BLaER1 (cell line): ENCODE measurements at regions not wholly inside any gene's neighbourhood (a gene's known extent, or its start where the extent isn't known, plus 50 kb on each side); places are given as distances from the start of the nearest gene placed in this dataset.

Experiments used
- H3K27ac ChIP-seq: shearing (Covaris generic); formaldehyde crosslinking; 2 replicates; pipeline ENCODE4 v1.8.1; 2022
- H3K27me3 ChIP-seq: shearing (Covaris generic); formaldehyde crosslinking; 2 replicates; pipeline ENCODE4 v1.8.1; 2022
- H3K36me3 ChIP-seq: shearing (Covaris generic); formaldehyde crosslinking; 2 replicates; pipeline ENCODE4 v1.8.1; 2022
- H3K4me1 ChIP-seq: shearing (Covaris generic); formaldehyde crosslinking; 2 replicates; pipeline ENCODE4 v1.8.1; 2022
- H3K4me2 ChIP-seq: shearing (Covaris generic); formaldehyde crosslinking; 2 replicates; pipeline ENCODE4 v1.8.1; 2022
- H3K4me3 ChIP-seq: shearing (Covaris generic); formaldehyde crosslinking; 2 replicates; pipeline ENCODE4 v1.8.1; 2022
- H3K9ac ChIP-seq: shearing (Covaris generic); formaldehyde crosslinking; 2 replicates; pipeline ENCODE4 v1.8.1; 2022
- H3K9me3 ChIP-seq: shearing (Covaris generic); formaldehyde crosslinking; 2 replicates; pipeline ENCODE4 v1.8.1; 2022
- H4K20me1 ChIP-seq: shearing (Covaris generic); formaldehyde crosslinking; 2 replicates; pipeline ENCODE4 v1.8.1; 2022
- Cebpa-rat ChIP-seq: shearing (Covaris generic); IDR thresholded peaks from 2 replicates; pipeline ENCODE4 v1.8.1; 2022

GRCh38 chr2:8525582-8526402 lies 156.1 kb upstream of the ID2 start:
- H3K4me1 ChIP-seq, result peaks cover 96% of the 10 kb centered on the region
- peak overlapping the region; percentile 27; the same call in 1 of the 2 replicates for H3K27ac ChIP-seq
- H3K9ac ChIP-seq, result no peak overlapping the region
- H3K36me3 ChIP-seq, result no peaks in the 10 kb centered on the region
- no peak for TF ChIP-seq Cebpa-rat
- H3K9me3 ChIP-seq, result peaks cover 5% of the 10 kb centered on the region; the same call in 1 of the 2 replicates
- no peaks in the 10 kb centered on the region for H4K20me1 ChIP-seq
- no peak overlapping the region for H3K4me3 ChIP-seq
- H3K27me3 ChIP-seq, result no peaks in the 10 kb centered on the region
- peak overlapping the region; percentile 71 for H3K4me2 ChIP-seq

- Histone ChIP-seq H3K4me3 (no peak overlapping the region), H3K4me2 (peak overlapping the region; percentile 71), H3K27ac (no peak overlapping the region), H3K9me3 (peaks cover 10% of the 10 kb centered on the region), H4K20me1 (no peaks in the 10 kb centered on the region), H3K27me3 (no peaks in the 10 kb centered on the region), H3K4me1 (peaks cover 91% of the 10 kb centered on the region), H3K36me3 (no peaks in the 10 kb centered on the region), H3K9ac (no peak overlapping the region)
- TF ChIP-seq Cebpa-rat, result no peak
Observed at GRCh38 chr2:8526403-8526696, 155.5 kb upstream of the ID2 start.

- Histone ChIP-seq H3K36me3 (no peaks in the 10 kb centered on the region), H3K27ac (peak overlapping the region; percentile 58), H3K4me2 (peak overlapping the region; percentile 71), H4K20me1 (no peaks in the 10 kb centered on the region), H3K9me3 (peaks cover 17% of the 10 kb centered on the region), H3K4me3 (no peak overlapping the region), H3K27me3 (no peaks in the 10 kb centered on the region), H3K9ac (no peak overlapping the region), H3K4me1 (peaks cover 86% of the 10 kb centered on the region)
- TF ChIP-seq Cebpa-rat, result no peak
Observed at GRCh38 chr2:8527031-8527430, 154.8 kb upstream of the ID2 start.

- TF ChIP-seq Cebpa-rat, result no peak
- H4K20me1 ChIP-seq, result no peaks in the 10 kb centered on the region
- peak overlapping the region; percentile 58; the same call in 1 of the 2 replicates for H3K27ac ChIP-seq
- H3K4me1 ChIP-seq, result peaks cover 80% of the 10 kb centered on the region
- no peak overlapping the region for H3K4me3 ChIP-seq
- H3K4me2 ChIP-seq, result peak overlapping the region; percentile 71
- H3K27me3 ChIP-seq, result no peaks in the 10 kb centered on the region
- H3K36me3 ChIP-seq, result no peaks in the 10 kb centered on the region
- H3K9ac ChIP-seq, result no peak overlapping the region
- H3K9me3 ChIP-seq, result peaks cover 23% of the 10 kb centered on the region
Observed at GRCh38 chr2:8527676-8528075, 154.2 kb upstream of the ID2 start.

- TF ChIP-seq Cebpa-rat, result no peak
- Histone ChIP-seq H3K4me1 (peaks cover 80% of the 10 kb centered on the region), H3K4me3 (no peak overlapping the region)
Observed at GRCh38 chr2:8528863-8529262, 153.0 kb upstream of the ID2 start.

GRCh38 chr2:8529706-8530277 lies 152.1 kb upstream of the ID2 start:
- Histone ChIP-seq H4K20me1 (no peaks in the 10 kb centered on the region), H3K27ac (no peak overlapping the region), H3K4me1 (peaks cover 80% of the 10 kb centered on the region), H3K27me3 (no peaks in the 10 kb centered on the region), H3K36me3 (no peaks in the 10 kb centered on the region), H3K9me3 (peaks cover 26% of the 10 kb centered on the region), H3K4me2 (peak overlapping the region; percentile 45), H3K4me3 (no peak overlapping the region), H3K9ac (no peak overlapping the region)
- no peak for TF ChIP-seq Cebpa-rat

More at GRCh38 chr2:8528863-8529262, 153.0 kb upstream of the ID2 start:
- Histone ChIP-seq H3K27me3 (no peaks in the 10 kb centered on the region), H3K36me3 (no peaks in the 10 kb centered on the region), H3K4me2 (peak overlapping the region; percentile 45), H3K9me3 (peaks cover 26% of the 10 kb centered on the region), H3K9ac (peak overlapping the region; percentile 45; the same call in 1 of the 2 replicates), H4K20me1 (no peaks in the 10 kb centered on the region), H3K27ac (0 out of 2 replicates have a peak overlapping the region, but pooled peaks have one; percentile 35)

GRCh38 chr2:8531481-8531880 lies 150.4 kb upstream of the ID2 start:
- no peak for TF ChIP-seq Cebpa-rat
- Histone ChIP-seq H3K4me3 (no peak overlapping the region), H3K9ac (no peak overlapping the region), H3K27ac (no peak overlapping the region), H4K20me1 (no peaks in the 10 kb centered on the region), H3K9me3 (peaks cover 26% of the 10 kb centered on the region), H3K4me1 (peaks cover 80% of the 10 kb centered on the region), H3K4me2 (no peak overlapping the region), H3K36me3 (no peaks in the 10 kb centered on the region), H3K27me3 (no peaks in the 10 kb centered on the region)

GRCh38 chr2:8532438-8532837 lies 149.4 kb upstream of the ID2 start:
- peak; percentile 53; the same call in 1 of the 2 replicates for TF ChIP-seq Cebpa-rat
- H3K9me3 ChIP-seq, result peaks cover 26% of the 10 kb centered on the region
- no peak overlapping the region for H3K4me3 ChIP-seq
- no peak overlapping the region for H3K4me2 ChIP-seq
- peak overlapping the region; percentile 95 for H3K27ac ChIP-seq
- no peaks in the 10 kb centered on the region for H3K36me3 ChIP-seq
- H3K27me3 ChIP-seq, result no peaks in the 10 kb centered on the region
- H4K20me1 ChIP-seq, result no peaks in the 10 kb centered on the region
- no peak overlapping the region for H3K9ac ChIP-seq
- H3K4me1 ChIP-seq, result peaks cover 80% of the 10 kb centered on the region

GRCh38 chr2:8533923-8534322 lies 147.9 kb upstream of the ID2 start:
- Histone ChIP-seq H3K4me2 (peak overlapping the region; percentile 93), H3K9ac (peak overlapping the region; percentile 70; the same call in 1 of the 2 replicates), H3K36me3 (no peaks in the 10 kb centered on the region), H3K9me3 (peaks cover 26% of the 10 kb centered on the region), H3K27ac (peak overlapping the region; percentile 95), H3K4me1 (peaks cover 80% of the 10 kb centered on the region), H3K4me3 (peak overlapping the region; percentile 51; the same call in 1 of the 2 replicates), H3K27me3 (no peaks in the 10 kb centered on the region), H4K20me1 (no peaks in the 10 kb centered on the region)
- no peak for TF ChIP-seq Cebpa-rat

- Histone ChIP-seq H3K27me3 (no peaks in the 10 kb centered on the region), H4K20me1 (no peaks in the 10 kb centered on the region), H3K4me3 (peak overlapping the region; percentile 51), H3K4me2 (peak overlapping the region; percentile 93), H3K9ac (peak overlapping the region; percentile 70), H3K4me1 (peaks cover 80% of the 10 kb centered on the region), H3K27ac (peak overlapping the region; percentile 95), H3K9me3 (peaks cover 26% of the 10 kb centered on the region), H3K36me3 (no peaks in the 10 kb centered on the region)
- no peak for TF ChIP-seq Cebpa-rat
Observed at GRCh38 chr2:8534386-8534728, 147.5 kb upstream of the ID2 start.
